Suprapubic skin (tissue), 4 donors: ENCODE measurements at regions not wholly inside any gene's neighbourhood (a gene's known extent, or its start where the extent isn't known, plus 50 kb on each side); places are given as distances from the start of the nearest gene placed in this dataset.

Experiments
- CTCF ChIP-seq, 2 donors: fragments of 200-600 bp in 1 of 2; fragments of 450-650 bp in 1 of 2; sonication (generic) in 1 of 2; IDR thresholded peaks; one replicate each; pipeline ENCODE4 v1.5.1; 2016 to 2019; ENCODE audit warnings: antibody characterized with exemption in 2 of 2, mild to moderate bottlenecking in 1 of 2, moderate library complexity in 1 of 2
- EP300 ChIP-seq: sonication (generic); formaldehyde crosslinking; IDR thresholded peaks from one replicate; pipeline ENCODE4 v1.6.1; 2017; ENCODE audit warnings: antibody characterized with exemption
- POLR2A ChIP-seq, 2 donors: fragments of 450-650 bp; IDR thresholded peaks; one replicate each; pipeline ENCODE4 v1.6.1; 2017; ENCODE audit warnings: antibody characterized with exemption in 2 of 2, mild to moderate bottlenecking in 2 of 2, moderate library complexity in 2 of 2
- POLR2AphosphoS5 ChIP-seq, 3 donors: sonication (generic); formaldehyde crosslinking; IDR thresholded peaks; one replicate each; pipeline ENCODE4 v1.6.1; 2017; ENCODE audit warnings: antibody characterized with exemption in 3 of 3

- TF ChIP-seq POLR2A (IDR thresholded peaks at IDR 0.05) (no peak), EP300 (no peak), CTCF (IDR thresholded peaks at IDR 0.05) (no peak), POLR2AphosphoS5 (IDR thresholded peaks at IDR 0.05) (no peak)
Observed at GRCh38 chr11:98703779-98704556, 316.8 kb upstream of the CNTN5 start.
